Breast epithelium (tissue), 4 donors: ENCODE measurements at regions not wholly inside any gene's neighbourhood (a gene's known extent, or its start where the extent isn't known, plus 50 kb on each side); places are given as distances from the start of the nearest gene placed in this dataset.

Experiments used
- DNase-seq, 2 donors: peaks; one replicate each; pipeline ENCODE4 v3.0.0-alpha.2; 2019; ENCODE audit warnings: low spot score in 2 of 2
- H3K27ac ChIP-seq, 2 donors: fragments of 200-600 bp; sonication (generic) in 1 of 2; one replicate each; pipeline ENCODE4 v1.5.1; 2016 to 2019; ENCODE audit warnings: mild to moderate bottlenecking in 1 of 2
- H3K27me3 ChIP-seq, 2 donors: fragments of 200-600 bp; sonication (generic) in 1 of 2; one replicate each; pipeline versions ENCODE4 v1.5.1 to v1.6.0; 2017 to 2019; ENCODE audit warnings: control low read depth in 1 of 2, mild to moderate bottlenecking in 1 of 2
- H3K36me3 ChIP-seq: fragments of 200-600 bp; one replicate; pipeline ENCODE4 v1.5.1; 2019
- H3K4me1 ChIP-seq, 2 donors: fragments of 200-600 bp; sonication (generic); one replicate each; pipeline ENCODE4 v1.5.1; 2016 to 2019; ENCODE audit warnings: control low read depth in 1 of 2
- H3K4me3 ChIP-seq, 3 donors: fragments of 200-600 bp; sonication (generic); 1 replicate in 2 of 3; 2 replicates in 1 of 3; pipeline ENCODE4 v1.5.1; 2016 to 2019; ENCODE audit warnings: mild to moderate bottlenecking in 3 of 3, moderate library complexity in 2 of 3
- H3K9me3 ChIP-seq, 2 donors: fragments of 200-600 bp; sonication (generic) in 1 of 2; one replicate each; pipeline ENCODE4 v1.5.1; 2016 to 2019; ENCODE audit warnings: control low read depth in 1 of 2
- CTCF ChIP-seq, 3 donors: fragments of 450-650 bp; IDR thresholded peaks; one replicate each; pipeline ENCODE4 v1.5.1; 2016 to 2017; ENCODE audit warnings: antibody characterized with exemption in 3 of 3, mild to moderate bottlenecking in 3 of 3, moderate library complexity in 3 of 3
- POLR2A ChIP-seq: fragments of 450-650 bp; IDR thresholded peaks from one replicate; pipeline ENCODE4 v1.6.1; 2016; ENCODE audit warnings: antibody characterized with exemption, mild to moderate bottlenecking, moderate library complexity
- POLR2AphosphoS5 ChIP-seq, 3 donors: sonication (generic); formaldehyde crosslinking; IDR thresholded peaks; one replicate each; pipeline ENCODE4 v1.6.1; 2017; ENCODE audit warnings: antibody characterized with exemption in 3 of 3
- intact Hi-C: fragments of 100-400 bp; cut with DNase I; formaldehyde crosslinking; loops from one replicate; pipeline ENCODE4 v1.15.1; 2023; ENCODE audit warnings: low total_unique reads

- Histone ChIP-seq H3K27me3 (no peaks in the 10 kb centered on the region), H3K4me1 (no peaks in the 10 kb centered on the region), H3K4me3 (no peak overlapping the region), H3K9me3 (no peaks in the 10 kb centered on the region), H3K27ac (no peak overlapping the region), H3K36me3 (no peaks in the 10 kb centered on the region)
- TF ChIP-seq CTCF (IDR thresholded peaks at IDR 0.05) = no peak
- no peak for TF ChIP-seq POLR2AphosphoS5 (IDR thresholded peaks at IDR 0.05)
- no peak for TF ChIP-seq POLR2A
- DNase-seq = no peak
- intact Hi-C loops = no loop called here
These were observed 188.7 kb upstream of the MBNL1 start for GRCh38 chr3:152079980-152080379.

GRCh38 chr3:152083135-152083534, 185.6 kb upstream of the MBNL1 start:
- Histone ChIP-seq H3K4me3 (no peak overlapping the region), H3K27ac (no peak overlapping the region), H3K4me1 (no peaks in the 10 kb centered on the region), H3K27me3 (no peaks in the 10 kb centered on the region), H3K36me3 (no peaks in the 10 kb centered on the region), H3K9me3 (no peaks in the 10 kb centered on the region)
- no peak for DNase-seq
- intact Hi-C loops = loop anchor here (1.0 kb wide), 1 partner anchor 19 kb away; no protein-coding TSS in a partner anchor
- no peak for TF ChIP-seq CTCF (IDR thresholded peaks at IDR 0.05)

- Histone ChIP-seq H3K4me1 (no peaks in the 10 kb centered on the region), H3K27me3 (no peaks in the 10 kb centered on the region), H3K4me3 (no peak overlapping the region), H3K27ac (no peak overlapping the region), H3K9me3 (no peaks in the 10 kb centered on the region), H3K36me3 (no peaks in the 10 kb centered on the region)
- DNase-seq = no peak
- no peak for TF ChIP-seq POLR2A
- TF ChIP-seq POLR2AphosphoS5 (IDR thresholded peaks at IDR 0.05) = no peak
- TF ChIP-seq CTCF (IDR thresholded peaks at IDR 0.05) = no peak
- intact Hi-C loops = no loop called here
These were observed 184.1 kb upstream of the MBNL1 start for GRCh38 chr3:152084441-152085158.

- Histone ChIP-seq H3K9me3 (no peaks in the 10 kb centered on the region), H3K36me3 (no peaks in the 10 kb centered on the region), H3K4me3 (no peak overlapping the region), H3K4me1 (no peaks in the 10 kb centered on the region), H3K27me3 (no peaks in the 10 kb centered on the region), H3K27ac (no peak overlapping the region)
- intact Hi-C loops = no loop called here
- DNase-seq = no peak
- TF ChIP-seq POLR2A = no peak
- no peak for TF ChIP-seq POLR2AphosphoS5 (IDR thresholded peaks at IDR 0.05)
- TF ChIP-seq CTCF (IDR thresholded peaks at IDR 0.05) = no peak
These were observed 181.6 kb upstream of the MBNL1 start for GRCh38 chr3:152087153-152087552.

- no peak overlapping the region for H3K27ac ChIP-seq
These were observed 179.2 kb upstream of the MBNL1 start for GRCh38 chr3:152089528-152089927.

More at GRCh38 chr3:152089528-152089927, 179.2 kb upstream of the MBNL1 start:
- intact Hi-C loops = no loop called here
- no peaks in the 10 kb centered on the region for H3K27me3 ChIP-seq
- no peak overlapping the region for H3K4me3 ChIP-seq
- H3K4me1 ChIP-seq = no peaks in the 10 kb centered on the region
- no peak for TF ChIP-seq POLR2AphosphoS5 (IDR thresholded peaks at IDR 0.05)
- TF ChIP-seq POLR2A = no peak
- TF ChIP-seq CTCF (IDR thresholded peaks at IDR 0.05) = no peak
- DNase-seq = no peak
- H3K9me3 ChIP-seq = no peaks in the 10 kb centered on the region
- H3K36me3 ChIP-seq = no peaks in the 10 kb centered on the region
